ENCODE measurements at regions not wholly inside any gene's neighbourhood (a gene's known extent, or its start where the extent isn't known, plus 50 kb on each side); places are given as distances from the start of the nearest gene placed in this dataset.
A peak's percentile ranks its signal among the peaks of the same experiment; 100 is the strongest.

- Histone ChIP-seq H3K4me2 (ENCODE audit: insufficient read depth, low read length) (no peak overlapping the region), H3K79me2 (ENCODE audit: insufficient read depth, low read length) (no peaks in the 10 kb centered on the region), H4K20me1 (ENCODE audit: insufficient read depth, low read length) (no peaks in the 10 kb centered on the region), H3K9me3 (ENCODE audit: low read depth, low read length) (no peaks in the 10 kb centered on the region), H3K27ac (ENCODE audit: low read depth, low read length) (no peak overlapping the region), H2AFZ (ENCODE audit: low read length) (no peak overlapping the region), H3K27me3 (ENCODE audit: insufficient read depth, low read length) (no peaks in the 10 kb centered on the region), H3K36me3 (ENCODE audit: insufficient read depth, low read length) (no peaks in the 10 kb centered on the region), H3K4me1 (ENCODE audit: insufficient read depth, low read length) (peaks cover 41% of the 10 kb centered on the region), H3K4me3 (ENCODE audit: insufficient read depth, low read length) (no peak overlapping the region)
- DNase-seq (ENCODE audit: insufficient read length, low spot score, missing footprints): no peak
- no peak for TF ChIP-seq CTCF (IDR thresholded peaks at IDR 0.05; ENCODE audit: extremely low read depth, low read depth, low read length)
These were observed 700.8 kb downstream of the MAT2B start for GRCh38 chr5:164206196-164206595.

GRCh38 chr5:164207646-164208045 lies 702.2 kb downstream of the MAT2B start:
- peak overlapping the region; percentile 44 for H2AFZ ChIP-seq (ENCODE audit: low read length)
- H3K27ac ChIP-seq (ENCODE audit: low read depth, low read length): no peak overlapping the region
- no peaks in the 10 kb centered on the region for H3K9me3 ChIP-seq (ENCODE audit: low read depth, low read length)
- H3K4me1 ChIP-seq (ENCODE audit: insufficient read depth, low read length): peaks cover 27% of the 10 kb centered on the region
- no peaks in the 10 kb centered on the region for H3K27me3 ChIP-seq (ENCODE audit: insufficient read depth, low read length)
- H3K4me3 ChIP-seq (ENCODE audit: insufficient read depth, low read length): no peak overlapping the region
- H3K4me2 ChIP-seq (ENCODE audit: insufficient read depth, low read length): no peak overlapping the region
- no peak for TF ChIP-seq CTCF (IDR thresholded peaks at IDR 0.05; ENCODE audit: extremely low read depth, low read depth, low read length)
- no peaks in the 10 kb centered on the region for H3K36me3 ChIP-seq (ENCODE audit: insufficient read depth, low read length)
- H4K20me1 ChIP-seq (ENCODE audit: insufficient read depth, low read length): no peaks in the 10 kb centered on the region
- H3K79me2 ChIP-seq (ENCODE audit: insufficient read depth, low read length): no peaks in the 10 kb centered on the region
- no peak for DNase-seq (ENCODE audit: insufficient read length, low spot score, missing footprints)

- Histone ChIP-seq H2AFZ (ENCODE audit: low read length) (no peak overlapping the region), H3K4me3 (ENCODE audit: insufficient read depth, low read length) (no peak overlapping the region), H4K20me1 (ENCODE audit: insufficient read depth, low read length) (no peaks in the 10 kb centered on the region), H3K27me3 (ENCODE audit: insufficient read depth, low read length) (no peaks in the 10 kb centered on the region), H3K27ac (ENCODE audit: low read depth, low read length) (no peak overlapping the region), H3K36me3 (ENCODE audit: insufficient read depth, low read length) (no peaks in the 10 kb centered on the region), H3K4me2 (ENCODE audit: insufficient read depth, low read length) (no peak overlapping the region), H3K9me3 (ENCODE audit: low read depth, low read length) (no peaks in the 10 kb centered on the region), H3K4me1 (ENCODE audit: insufficient read depth, low read length) (peaks cover 3% of the 10 kb centered on the region), H3K79me2 (ENCODE audit: insufficient read depth, low read length) (no peaks in the 10 kb centered on the region)
- no peak for DNase-seq (ENCODE audit: insufficient read length, low spot score, missing footprints)
- TF ChIP-seq CTCF (IDR thresholded peaks at IDR 0.05; ENCODE audit: extremely low read depth, low read depth, low read length): no peak
These were observed 705.1 kb downstream of the MAT2B start for GRCh38 chr5:164210491-164210890.

GRCh38 chr5:164214698-164215097 lies 709.3 kb downstream of the MAT2B start:
- H3K4me1 ChIP-seq (ENCODE audit: insufficient read depth, low read length): peaks cover 3% of the 10 kb centered on the region
- no peak overlapping the region for H3K4me3 ChIP-seq (ENCODE audit: insufficient read depth, low read length)
- no peaks in the 10 kb centered on the region for H3K9me3 ChIP-seq (ENCODE audit: low read depth, low read length)
- H2AFZ ChIP-seq (ENCODE audit: low read length): no peak overlapping the region
- H3K4me2 ChIP-seq (ENCODE audit: insufficient read depth, low read length): no peak overlapping the region
- H3K79me2 ChIP-seq (ENCODE audit: insufficient read depth, low read length): no peaks in the 10 kb centered on the region
- H3K27me3 ChIP-seq (ENCODE audit: insufficient read depth, low read length): no peaks in the 10 kb centered on the region
- no peak overlapping the region for H3K27ac ChIP-seq (ENCODE audit: low read depth, low read length)
- no peak for DNase-seq (ENCODE audit: insufficient read length, low spot score, missing footprints)
- TF ChIP-seq CTCF (IDR thresholded peaks at IDR 0.05; ENCODE audit: extremely low read depth, low read depth, low read length): no peak
- H3K36me3 ChIP-seq (ENCODE audit: insufficient read depth, low read length): no peaks in the 10 kb centered on the region
- no peaks in the 10 kb centered on the region for H4K20me1 ChIP-seq (ENCODE audit: insufficient read depth, low read length)
